ENCODE measurements at regions not wholly inside any gene's neighbourhood (a gene's known extent, or its start where the extent isn't known, plus 50 kb on each side); places are given as distances from the start of the nearest gene placed in this dataset.
"Not testable (repeated sequence)": the region's sequence is repeated elsewhere in the genome, so short reads cannot be mapped to it uniquely, and the experiment has no call there.

GRCh38 chr15:31606931-31607497 is 280.4 kb downstream of the KLF13 start:
- no peak for DNase-seq

GRCh38 chr15:31607656-31608055 is 281.0 kb downstream of the KLF13 start:
- DNase-seq = no peak

- DNase-seq = no peak
These were observed 282.6 kb downstream of the KLF13 start for GRCh38 chr15:31609258-31609681.

GRCh38 chr15:31609906-31610305 is 283.3 kb downstream of the KLF13 start:
- no peak for DNase-seq

GRCh38 chr15:31615643-31616415 is 289.2 kb downstream of the KLF13 start:
- DNase-seq = no peak

- not testable (repeated sequence) for DNase-seq
These were observed 296.7 kb downstream of the KLF13 start for GRCh38 chr15:31623297-31623696.

GRCh38 chr15:31624115-31624514 is 297.5 kb downstream of the KLF13 start:
- DNase-seq = not testable (repeated sequence)

- not testable (repeated sequence) for DNase-seq
These were observed 309.1 kb downstream of the KLF13 start for GRCh38 chr15:31635715-31636114.

- not testable (repeated sequence) for DNase-seq
These were observed 310.3 kb downstream of the KLF13 start for GRCh38 chr15:31636911-31637310.

- DNase-seq = not testable (repeated sequence)
These were observed 317.3 kb downstream of the KLF13 start for GRCh38 chr15:31643955-31644354.

- DNase-seq = not testable (repeated sequence)
These were observed 318.1 kb downstream of the KLF13 start for GRCh38 chr15:31644761-31645160.

- DNase-seq = not testable (repeated sequence)
These were observed 320.7 kb downstream of the KLF13 start for GRCh38 chr15:31647337-31647826.

GRCh38 chr15:31649634-31650033 is 323.0 kb downstream of the KLF13 start:
- not testable (repeated sequence) for DNase-seq

GRCh38 chr15:31650055-31650701 is 323.5 kb downstream of the KLF13 start:
- not testable (repeated sequence) for DNase-seq

- not testable (repeated sequence) for DNase-seq
These were observed 330.3 kb downstream of the KLF13 start for GRCh38 chr15:31656915-31657314.

- no peak for DNase-seq
These were observed 334.2 kb downstream of the KLF13 start for GRCh38 chr15:31660816-31661215.

GRCh38 chr15:31665732-31666131 is 339.1 kb downstream of the KLF13 start:
- DNase-seq = not testable (repeated sequence)

GRCh38 chr15:31669158-31669908 is 342.7 kb downstream of the KLF13 start:
- not testable (repeated sequence) for DNase-seq

- not testable (repeated sequence) for DNase-seq
These were observed 346.6 kb downstream of the KLF13 start for GRCh38 chr15:31673263-31673662.

- DNase-seq = not testable (repeated sequence)
These were observed 348.6 kb upstream of the CHRNA7 start for GRCh38 chr15:31681529-31682259.

GRCh38 chr15:31687088-31687487 is 343.2 kb upstream of the CHRNA7 start:
- not testable (repeated sequence) for DNase-seq

- not testable (repeated sequence) for DNase-seq
These were observed 333.8 kb upstream of the CHRNA7 start for GRCh38 chr15:31696509-31696908.
